HG02588 (cell line): ENCODE measurements at regions not wholly inside any gene's neighbourhood (a gene's known extent, or its start where the extent isn't known, plus 50 kb on each side); places are given as distances from the start of the nearest gene placed in this dataset.
"Not testable (repeated sequence)": the region's sequence is repeated elsewhere in the genome, so short reads cannot be mapped to it uniquely, and the experiment has no call there.

Source experiments
- ATAC-seq: cut with Tn5 transposase; IDR thresholded peaks from one replicate; pipeline ENCODE4 v1.9.1; 2021; ENCODE audit warnings: mild to moderate bottlenecking, moderate library complexity; ENCODE audit not compliant: unreplicated experiment

- no peak for ATAC-seq
These were observed 68.4 kb upstream of the SSBP3 start for GRCh38 chr1:54474310-54475251.

- no peak for ATAC-seq
These were observed 65.4 kb upstream of the SSBP3 start for GRCh38 chr1:54471588-54471987.

GRCh38 chr1:54469444-54469843 lies 63.2 kb upstream of the SSBP3 start:
- not testable (repeated sequence) for ATAC-seq

- not testable (repeated sequence) for ATAC-seq
These were observed 62.3 kb upstream of the SSBP3 start for GRCh38 chr1:54468288-54469084.

GRCh38 chr1:54465351-54465811 lies 59.2 kb upstream of the SSBP3 start:
- ATAC-seq: no peak

- ATAC-seq: no peak
These were observed 58.4 kb upstream of the SSBP3 start for GRCh38 chr1:54464477-54465146.

GRCh38 chr1:54464031-54464476 lies 57.9 kb upstream of the SSBP3 start:
- no peak for ATAC-seq

- no peak for ATAC-seq
These were observed 57.3 kb upstream of the SSBP3 start for GRCh38 chr1:54463259-54464030.

GRCh38 chr1:54462597-54463258 lies 56.5 kb upstream of the SSBP3 start:
- no peak for ATAC-seq

GRCh38 chr1:54461731-54462596 lies 55.8 kb upstream of the SSBP3 start:
- no peak for ATAC-seq

GRCh38 chr1:54460861-54461387 lies 54.7 kb upstream of the SSBP3 start:
- ATAC-seq: no peak

GRCh38 chr1:54460351-54460750 lies 54.2 kb upstream of the SSBP3 start:
- ATAC-seq: no peak

GRCh38 chr1:54459726-54460191 lies 53.6 kb upstream of the SSBP3 start:
- no peak for ATAC-seq

GRCh38 chr1:54459140-54459539 lies 52.9 kb upstream of the SSBP3 start:
- no peak for ATAC-seq

GRCh38 chr1:54456921-54457529 lies 50.8 kb upstream of the SSBP3 start:
- no peak for ATAC-seq

- ATAC-seq: no peak
These were observed 50.2 kb upstream of the SSBP3 start for GRCh38 chr1:54456361-54456760.
